H1 (cell line): ENCODE measurements at regions not wholly inside any gene's neighbourhood (a gene's known extent, or its start where the extent isn't known, plus 50 kb on each side); places are given as distances from the start of the nearest gene placed in this dataset.

Experiments used
- HDAC2 ChIP-seq, 2 experiments: fragments of 300-600 bp in 1 of 2; sonication (generic) in 1 of 2; IDR thresholded peaks; 2 replicates each; pipeline ENCODE4 v1.6.1; 2011 to 2012; ENCODE audit warnings: low read depth in 2 of 2, low read length in 2 of 2, mild to moderate bottlenecking in 2 of 2, moderate library complexity in 2 of 2, borderline replicate concordance in 1 of 2, inconsistent platforms in 1 of 2
- TF ChIP-seq, protein P1 (sequence below): fragments of 300-600 bp; sonication (generic); IDR thresholded peaks from 2 replicates; pipeline ENCODE4 v1.7.1; 2012; ENCODE audit warnings: low read length, moderate library complexity, mild to moderate bottlenecking, inconsistent platforms; ENCODE audit not compliant: insufficient replicate concordance

DNA sequence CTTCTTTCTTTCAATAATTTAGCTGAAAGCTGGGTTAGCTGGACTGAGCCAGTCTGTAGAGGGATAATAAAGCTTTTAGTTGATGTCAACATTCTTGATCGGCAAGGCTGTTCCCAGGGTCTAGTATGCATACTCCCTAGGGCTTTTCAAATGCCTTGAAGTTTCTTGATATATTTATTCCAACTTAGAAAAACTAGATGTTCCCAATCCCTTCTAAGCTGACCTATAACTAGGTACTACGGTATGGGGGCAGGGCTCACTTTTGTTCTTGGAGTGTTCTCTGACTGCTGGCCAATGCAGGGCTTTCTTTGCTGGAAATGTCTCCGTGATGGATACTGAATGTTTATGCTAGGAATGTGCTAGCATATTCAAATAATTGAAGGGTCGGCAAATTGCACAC is 258.6 kb upstream of the TANK start (continued):
- TF ChIP-seq, protein P1, sequence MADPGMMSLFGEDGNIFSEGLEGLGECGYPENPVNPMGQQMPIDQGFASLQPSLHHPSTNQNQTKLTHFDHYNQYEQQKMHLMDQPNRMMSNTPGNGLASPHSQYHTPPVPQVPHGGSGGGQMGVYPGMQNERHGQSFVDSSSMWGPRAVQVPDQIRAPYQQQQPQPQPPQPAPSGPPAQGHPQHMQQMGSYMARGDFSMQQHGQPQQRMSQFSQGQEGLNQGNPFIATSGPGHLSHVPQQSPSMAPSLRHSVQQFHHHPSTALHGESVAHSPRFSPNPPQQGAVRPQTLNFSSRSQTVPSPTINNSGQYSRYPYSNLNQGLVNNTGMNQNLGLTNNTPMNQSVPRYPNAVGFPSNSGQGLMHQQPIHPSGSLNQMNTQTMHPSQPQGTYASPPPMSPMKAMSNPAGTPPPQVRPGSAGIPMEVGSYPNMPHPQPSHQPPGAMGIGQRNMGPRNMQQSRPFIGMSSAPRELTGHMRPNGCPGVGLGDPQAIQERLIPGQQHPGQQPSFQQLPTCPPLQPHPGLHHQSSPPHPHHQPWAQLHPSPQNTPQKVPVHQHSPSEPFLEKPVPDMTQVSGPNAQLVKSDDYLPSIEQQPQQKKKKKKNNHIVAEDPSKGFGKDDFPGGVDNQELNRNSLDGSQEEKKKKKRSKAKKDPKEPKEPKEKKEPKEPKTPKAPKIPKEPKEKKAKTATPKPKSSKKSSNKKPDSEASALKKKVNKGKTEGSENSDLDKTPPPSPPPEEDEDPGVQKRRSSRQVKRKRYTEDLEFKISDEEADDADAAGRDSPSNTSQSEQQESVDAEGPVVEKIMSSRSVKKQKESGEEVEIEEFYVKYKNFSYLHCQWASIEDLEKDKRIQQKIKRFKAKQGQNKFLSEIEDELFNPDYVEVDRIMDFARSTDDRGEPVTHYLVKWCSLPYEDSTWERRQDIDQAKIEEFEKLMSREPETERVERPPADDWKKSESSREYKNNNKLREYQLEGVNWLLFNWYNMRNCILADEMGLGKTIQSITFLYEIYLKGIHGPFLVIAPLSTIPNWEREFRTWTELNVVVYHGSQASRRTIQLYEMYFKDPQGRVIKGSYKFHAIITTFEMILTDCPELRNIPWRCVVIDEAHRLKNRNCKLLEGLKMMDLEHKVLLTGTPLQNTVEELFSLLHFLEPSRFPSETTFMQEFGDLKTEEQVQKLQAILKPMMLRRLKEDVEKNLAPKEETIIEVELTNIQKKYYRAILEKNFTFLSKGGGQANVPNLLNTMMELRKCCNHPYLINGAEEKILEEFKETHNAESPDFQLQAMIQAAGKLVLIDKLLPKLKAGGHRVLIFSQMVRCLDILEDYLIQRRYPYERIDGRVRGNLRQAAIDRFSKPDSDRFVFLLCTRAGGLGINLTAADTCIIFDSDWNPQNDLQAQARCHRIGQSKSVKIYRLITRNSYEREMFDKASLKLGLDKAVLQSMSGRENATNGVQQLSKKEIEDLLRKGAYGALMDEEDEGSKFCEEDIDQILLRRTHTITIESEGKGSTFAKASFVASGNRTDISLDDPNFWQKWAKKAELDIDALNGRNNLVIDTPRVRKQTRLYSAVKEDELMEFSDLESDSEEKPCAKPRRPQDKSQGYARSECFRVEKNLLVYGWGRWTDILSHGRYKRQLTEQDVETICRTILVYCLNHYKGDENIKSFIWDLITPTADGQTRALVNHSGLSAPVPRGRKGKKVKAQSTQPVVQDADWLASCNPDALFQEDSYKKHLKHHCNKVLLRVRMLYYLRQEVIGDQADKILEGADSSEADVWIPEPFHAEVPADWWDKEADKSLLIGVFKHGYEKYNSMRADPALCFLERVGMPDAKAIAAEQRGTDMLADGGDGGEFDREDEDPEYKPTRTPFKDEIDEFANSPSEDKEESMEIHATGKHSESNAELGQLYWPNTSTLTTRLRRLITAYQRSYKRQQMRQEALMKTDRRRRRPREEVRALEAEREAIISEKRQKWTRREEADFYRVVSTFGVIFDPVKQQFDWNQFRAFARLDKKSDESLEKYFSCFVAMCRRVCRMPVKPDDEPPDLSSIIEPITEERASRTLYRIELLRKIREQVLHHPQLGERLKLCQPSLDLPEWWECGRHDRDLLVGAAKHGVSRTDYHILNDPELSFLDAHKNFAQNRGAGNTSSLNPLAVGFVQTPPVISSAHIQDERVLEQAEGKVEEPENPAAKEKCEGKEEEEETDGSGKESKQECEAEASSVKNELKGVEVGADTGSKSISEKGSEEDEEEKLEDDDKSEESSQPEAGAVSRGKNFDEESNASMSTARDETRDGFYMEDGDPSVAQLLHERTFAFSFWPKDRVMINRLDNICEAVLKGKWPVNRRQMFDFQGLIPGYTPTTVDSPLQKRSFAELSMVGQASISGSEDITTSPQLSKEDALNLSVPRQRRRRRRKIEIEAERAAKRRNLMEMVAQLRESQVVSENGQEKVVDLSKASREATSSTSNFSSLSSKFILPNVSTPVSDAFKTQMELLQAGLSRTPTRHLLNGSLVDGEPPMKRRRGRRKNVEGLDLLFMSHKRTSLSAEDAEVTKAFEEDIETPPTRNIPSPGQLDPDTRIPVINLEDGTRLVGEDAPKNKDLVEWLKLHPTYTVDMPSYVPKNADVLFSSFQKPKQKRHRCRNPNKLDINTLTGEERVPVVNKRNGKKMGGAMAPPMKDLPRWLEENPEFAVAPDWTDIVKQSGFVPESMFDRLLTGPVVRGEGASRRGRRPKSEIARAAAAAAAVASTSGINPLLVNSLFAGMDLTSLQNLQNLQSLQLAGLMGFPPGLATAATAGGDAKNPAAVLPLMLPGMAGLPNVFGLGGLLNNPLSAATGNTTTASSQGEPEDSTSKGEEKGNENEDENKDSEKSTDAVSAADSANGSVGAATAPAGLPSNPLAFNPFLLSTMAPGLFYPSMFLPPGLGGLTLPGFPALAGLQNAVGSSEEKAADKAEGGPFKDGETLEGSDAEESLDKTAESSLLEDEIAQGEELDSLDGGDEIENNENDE: no peak
- TF ChIP-seq HDAC2 (IDR thresholded peaks at IDR 0.05; ENCODE audit: borderline replicate concordance in 1 of 2, low read depth in 2 of 2, low read length in 2 of 2): no peak
